ENCODE measurements at regions not wholly inside any gene's neighbourhood (a gene's known extent, or its start where the extent isn't known, plus 50 kb on each side); places are given as distances from the start of the nearest gene placed in this dataset.

GRCh38 chrX:107561468-107562215 lies 66.7 kb upstream of the PRPS1 start:
- DNase-seq = no peak

DNA sequence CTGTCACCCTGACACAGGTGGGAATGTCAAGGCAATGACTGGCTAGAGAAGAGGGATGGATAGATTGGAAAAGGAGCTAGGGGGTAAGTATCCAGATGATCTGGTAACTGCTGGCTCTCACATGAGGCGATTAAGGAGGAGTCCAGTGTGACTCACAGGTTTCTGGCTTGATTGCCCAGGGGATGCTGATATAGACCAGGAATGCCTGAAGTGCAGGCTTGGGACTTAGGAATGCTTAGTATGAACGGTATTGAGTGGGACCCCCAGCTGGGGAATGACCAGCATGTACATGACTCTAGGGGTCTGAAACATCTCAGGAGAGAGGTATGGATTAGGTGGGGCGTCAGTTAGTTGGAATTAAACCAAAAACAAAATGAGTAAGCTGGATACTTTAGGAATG lies 65.8 kb upstream of the PRPS1 start:
- DNase-seq = no peak

DNA sequence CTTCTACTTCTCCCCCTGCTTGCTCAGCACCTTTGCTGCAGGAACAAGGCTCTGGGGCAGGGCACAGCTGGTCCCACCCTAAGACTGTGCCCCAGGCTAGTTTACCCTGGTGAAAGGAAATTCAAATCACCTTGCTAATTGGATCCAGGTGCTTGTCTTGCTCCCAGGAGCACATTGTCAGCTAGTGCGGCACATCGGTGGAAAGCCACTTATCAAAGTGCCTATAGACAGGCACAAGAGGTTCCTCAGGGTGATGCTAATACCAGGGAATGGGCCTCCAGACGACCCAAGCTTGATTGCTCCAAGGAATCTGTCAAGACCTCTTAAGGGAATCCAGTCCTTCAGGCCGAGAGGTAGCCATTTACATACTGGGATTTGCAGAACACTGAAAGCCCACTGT lies 64.5 kb upstream of the PRPS1 start:
- peak; percentile 68 for DNase-seq

DNA sequence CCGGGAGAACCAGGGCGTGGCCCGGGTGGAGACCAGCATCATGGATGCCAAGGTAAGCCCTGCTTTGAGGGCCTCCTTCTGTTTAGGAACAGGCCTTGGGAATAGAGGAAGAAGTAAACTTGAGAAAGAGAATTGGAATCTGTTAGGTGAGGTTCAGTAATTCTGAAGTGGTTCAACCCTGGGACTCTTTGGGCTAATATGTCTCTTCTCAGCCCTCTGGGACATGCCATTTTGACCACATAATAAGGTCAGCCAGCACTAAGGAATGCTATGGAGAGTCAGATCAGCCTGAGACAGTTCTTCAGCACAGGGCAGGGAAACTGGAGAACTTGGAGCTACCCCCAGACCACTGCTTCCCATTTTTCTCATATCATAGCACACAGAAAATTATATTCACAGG lies 63.3 kb upstream of the PRPS1 start:
- DNase-seq = no peak

- peak; percentile 31 for DNase-seq
Observed at GRCh38 chrX:107565931-107566603, 62.2 kb upstream of the PRPS1 start.

DNA sequence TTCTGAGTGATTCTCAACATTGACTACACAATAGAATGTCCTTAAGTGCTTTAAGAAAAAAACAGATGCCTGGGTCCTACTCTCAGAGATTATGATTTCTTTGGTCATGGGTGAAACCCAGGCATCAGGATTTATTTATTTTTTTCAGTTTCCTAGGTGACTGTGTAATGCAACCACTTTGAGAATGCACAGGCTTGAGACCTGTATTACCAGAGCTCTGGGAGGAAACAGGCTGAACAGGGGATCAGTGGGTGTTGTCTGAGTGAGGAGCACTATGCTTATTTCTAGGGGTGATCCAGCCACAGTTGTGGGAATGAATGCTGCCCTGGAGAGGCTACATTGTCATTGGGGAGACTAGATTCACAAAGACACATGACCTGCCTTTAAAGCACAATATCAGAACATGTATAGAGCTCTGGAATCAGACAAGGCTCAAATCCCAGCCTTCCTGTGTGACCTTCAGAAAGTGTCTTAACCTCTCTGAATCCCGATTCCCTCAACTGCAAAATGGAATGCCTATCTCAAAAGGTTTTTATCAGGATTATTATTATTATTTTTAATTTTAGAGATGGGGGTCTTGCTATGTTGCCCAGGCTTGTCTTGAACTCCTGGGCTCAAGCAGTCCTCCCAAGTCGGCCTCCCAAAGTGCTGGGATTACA lies 61.6 kb upstream of the PRPS1 start:
- DNase-seq = no peak

DNA sequence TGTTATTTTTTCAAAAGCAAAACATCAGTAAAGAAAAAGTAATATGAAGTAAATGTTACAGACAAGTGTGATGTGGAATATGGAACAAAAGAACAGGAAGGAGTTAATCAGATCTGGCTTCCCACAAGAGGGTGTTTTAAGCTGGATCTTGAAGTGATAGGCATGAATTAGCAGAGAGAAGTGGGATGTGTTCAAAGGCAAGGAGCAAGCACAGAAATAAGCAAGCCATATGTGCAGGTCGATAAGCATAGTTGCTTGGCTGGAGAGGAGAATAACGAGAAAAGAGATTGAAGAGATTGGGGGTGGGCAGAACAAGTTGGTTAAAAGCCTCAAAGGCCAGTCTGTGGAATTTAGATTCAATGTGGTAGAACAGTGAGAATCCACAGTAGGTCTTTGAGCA lies 60.9 kb upstream of the PRPS1 start:
- peak; percentile 68 for DNase-seq

- no peak for DNase-seq
Observed at GRCh38 chrX:107571296-107571998, 56.9 kb upstream of the PRPS1 start.

- no peak for DNase-seq
Observed at GRCh38 chrX:107573016-107573415, 55.3 kb upstream of the PRPS1 start.

GRCh38 chrX:107574054-107574683 lies 54.1 kb upstream of the PRPS1 start:
- no peak for DNase-seq

DNA sequence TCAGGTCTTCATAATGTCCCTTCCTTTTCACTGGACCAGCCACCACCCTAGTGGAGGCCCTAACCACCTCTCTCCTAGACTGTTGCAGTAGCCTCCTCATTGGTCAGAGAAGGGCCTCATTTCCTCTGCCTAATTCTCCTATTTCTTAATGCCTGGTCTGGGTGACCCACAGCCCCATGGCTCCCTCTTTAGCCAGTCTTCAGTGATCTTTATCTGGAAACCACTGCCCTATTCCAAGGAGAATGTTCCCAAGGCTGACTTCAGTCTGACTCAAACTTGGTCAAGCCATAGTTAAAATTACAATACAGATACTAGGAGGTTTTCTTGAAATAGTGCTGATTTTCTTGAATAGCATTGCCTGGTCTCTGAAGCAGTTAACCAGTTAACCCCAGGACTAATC lies 53.6 kb upstream of the PRPS1 start:
- no peak for DNase-seq

GRCh38 chrX:107576392-107576791 lies 51.9 kb upstream of the PRPS1 start:
- no peak for DNase-seq

DNA sequence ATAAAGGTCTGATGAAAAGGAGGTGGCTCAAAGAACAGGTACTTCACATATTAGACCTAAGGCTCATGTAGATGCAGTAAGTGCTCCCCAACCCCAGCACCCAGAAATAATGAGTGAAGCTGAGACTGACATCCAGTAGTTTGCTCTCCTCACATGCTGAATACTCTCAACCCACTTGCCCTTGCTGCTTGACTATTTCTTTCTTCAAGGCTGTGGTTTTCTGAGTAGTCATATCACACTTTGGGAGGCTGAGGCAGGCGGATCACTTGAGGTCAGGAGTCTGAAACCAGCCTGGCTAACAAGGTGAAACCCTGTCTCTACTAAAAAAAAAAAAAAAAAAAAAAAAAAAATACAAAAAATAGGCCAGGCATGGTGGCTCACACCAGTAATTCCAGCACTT lies 51.5 kb upstream of the PRPS1 start:
- no peak for DNase-seq

DNA sequence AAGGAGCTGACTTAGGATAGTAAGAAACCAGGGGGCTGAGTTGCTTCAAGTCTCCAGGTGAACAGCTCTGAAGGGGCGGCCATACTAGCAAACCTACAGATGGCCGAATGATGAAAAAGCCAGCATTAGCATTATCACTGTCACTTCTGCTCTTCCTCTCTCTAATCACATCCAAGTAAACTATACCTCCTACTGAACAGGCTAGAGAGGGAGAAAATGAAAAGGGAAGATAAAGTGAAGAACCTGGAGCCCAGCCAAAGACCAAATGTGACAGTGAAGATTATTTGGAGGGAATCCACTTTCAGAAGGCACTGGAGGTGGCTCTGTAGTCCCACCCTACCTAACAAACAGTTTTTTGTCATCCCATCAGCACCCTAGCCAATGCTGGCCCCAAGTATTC lies 50.4 kb upstream of the PRPS1 start:
- DNase-seq = no peak
